HUES48 (cell line): ENCODE measurements at regions not wholly inside any gene's neighbourhood (a gene's known extent, or its start where the extent isn't known, plus 50 kb on each side); places are given as distances from the start of the nearest gene placed in this dataset.

ENCODE experiments used
- H3K27ac ChIP-seq: one replicate; pipeline ENCODE4 v1.7.0; 2013; ENCODE audit warnings: low read depth, low read length, inconsistent platforms
- H3K27me3 ChIP-seq: 2 replicates; pipeline ENCODE4 v1.6.1; 2013; ENCODE audit warnings: mild to moderate bottlenecking, low read length; ENCODE audit not compliant: control insufficient read depth, insufficient read depth
- H3K36me3 ChIP-seq: 2 replicates; pipeline ENCODE4 v1.6.1; 2013; ENCODE audit warnings: low read length; ENCODE audit not compliant: control insufficient read depth, insufficient read depth
- H3K4me1 ChIP-seq: 2 replicates; pipeline ENCODE4 v1.6.1; 2013; ENCODE audit warnings: mild to moderate bottlenecking, low read length; ENCODE audit not compliant: control insufficient read depth, insufficient read depth
- H3K4me3 ChIP-seq: 2 replicates; pipeline ENCODE4 v1.5.1; 2013; ENCODE audit warnings: mild to moderate bottlenecking, low read depth, low read length
- H3K9ac ChIP-seq: 2 replicates; pipeline ENCODE4 v1.6.1; 2013; ENCODE audit warnings: mild to moderate bottlenecking, low read depth, low read length, moderate library complexity
- H3K9me3 ChIP-seq: 2 replicates; pipeline ENCODE4 v1.6.1; 2013; ENCODE audit warnings: low read length; ENCODE audit not compliant: control insufficient read depth, insufficient read depth

GRCh38 chr10:128494665-128495064, 368.4 kb upstream of the MKI67 start:
- Histone ChIP-seq H3K4me3 (no peak overlapping the region), H3K27ac (no peak overlapping the region), H3K9me3 (no peaks in the 10 kb centered on the region), H3K9ac (no peak overlapping the region), H3K36me3 (no peaks in the 10 kb centered on the region), H3K27me3 (no peaks in the 10 kb centered on the region), H3K4me1 (no peaks in the 10 kb centered on the region)

GRCh38 chr10:128497660-128498377, 371.6 kb upstream of the MKI67 start:
- Histone ChIP-seq H3K36me3 (no peaks in the 10 kb centered on the region), H3K4me1 (no peaks in the 10 kb centered on the region), H3K4me3 (no peak overlapping the region), H3K27me3 (no peaks in the 10 kb centered on the region), H3K9ac (no peak overlapping the region), H3K9me3 (no peaks in the 10 kb centered on the region), H3K27ac (no peak overlapping the region)

- Histone ChIP-seq H3K9me3 (no peaks in the 10 kb centered on the region), H3K27ac (no peak overlapping the region), H3K4me1 (no peaks in the 10 kb centered on the region), H3K9ac (no peak overlapping the region), H3K27me3 (no peaks in the 10 kb centered on the region), H3K36me3 (no peaks in the 10 kb centered on the region), H3K4me3 (no peak overlapping the region)
Observed at GRCh38 chr10:128498378-128498730, 372.1 kb upstream of the MKI67 start.

GRCh38 chr10:128498746-128499145, 372.5 kb upstream of the MKI67 start:
- H3K4me3 ChIP-seq: no peak overlapping the region

GRCh38 chr10:128499486-128499885, 373.3 kb upstream of the MKI67 start:
- Histone ChIP-seq H3K9ac (no peak overlapping the region), H3K27me3 (no peaks in the 10 kb centered on the region), H3K4me1 (no peaks in the 10 kb centered on the region), H3K4me3 (no peak overlapping the region), H3K36me3 (no peaks in the 10 kb centered on the region), H3K9me3 (no peaks in the 10 kb centered on the region), H3K27ac (no peak overlapping the region)

More at GRCh38 chr10:128498746-128499145, 372.5 kb upstream of the MKI67 start:
- Histone ChIP-seq H3K36me3 (no peaks in the 10 kb centered on the region), H3K9me3 (no peaks in the 10 kb centered on the region), H3K27me3 (no peaks in the 10 kb centered on the region), H3K27ac (no peak overlapping the region), H3K9ac (no peak overlapping the region), H3K4me1 (no peaks in the 10 kb centered on the region)

- no peak overlapping the region for H3K9ac ChIP-seq
- no peaks in the 10 kb centered on the region for H3K27me3 ChIP-seq
Observed at GRCh38 chr10:128499956-128500355, 373.7 kb upstream of the MKI67 start.

GRCh38 chr10:128500642-128501041, 374.4 kb upstream of the MKI67 start:
- no peaks in the 10 kb centered on the region for H3K9me3 ChIP-seq
- H3K4me1 ChIP-seq: peaks cover 6% of the 10 kb centered on the region; the same call in 1 of the 2 replicates
- H3K9ac ChIP-seq: no peak overlapping the region
- H3K36me3 ChIP-seq: no peaks in the 10 kb centered on the region
- no peak overlapping the region for H3K4me3 ChIP-seq
- no peak overlapping the region for H3K27ac ChIP-seq
- H3K27me3 ChIP-seq: no peaks in the 10 kb centered on the region

More at GRCh38 chr10:128499956-128500355, 373.7 kb upstream of the MKI67 start:
- no peak overlapping the region for H3K27ac ChIP-seq
- no peaks in the 10 kb centered on the region for H3K4me1 ChIP-seq
- H3K36me3 ChIP-seq: no peaks in the 10 kb centered on the region
- no peak overlapping the region for H3K4me3 ChIP-seq
- no peaks in the 10 kb centered on the region for H3K9me3 ChIP-seq

- Histone ChIP-seq H3K27ac (no peak overlapping the region), H3K9ac (no peak overlapping the region), H3K4me1 (peaks cover 11% of the 10 kb centered on the region; the same call in 1 of the 2 replicates), H3K36me3 (no peaks in the 10 kb centered on the region), H3K27me3 (peaks cover 4% of the 10 kb centered on the region; the same call in 1 of the 2 replicates), H3K9me3 (no peaks in the 10 kb centered on the region), H3K4me3 (no peak overlapping the region)
Observed at GRCh38 chr10:128505346-128505745, 379.1 kb upstream of the MKI67 start.

GRCh38 chr10:128506423-128506822, 380.2 kb upstream of the MKI67 start:
- no peaks in the 10 kb centered on the region for H3K9me3 ChIP-seq
- H3K4me1 ChIP-seq: peaks cover 11% of the 10 kb centered on the region; the same call in 1 of the 2 replicates
- no peaks in the 10 kb centered on the region for H3K36me3 ChIP-seq
- no peak overlapping the region for H3K4me3 ChIP-seq
- H3K9ac ChIP-seq: no peak overlapping the region
- no peak overlapping the region for H3K27ac ChIP-seq
- peaks cover 4% of the 10 kb centered on the region; the same call in 1 of the 2 replicates for H3K27me3 ChIP-seq

GRCh38 chr10:128507066-128507465, 380.8 kb upstream of the MKI67 start:
- H3K4me3 ChIP-seq: no peak overlapping the region
- H3K27me3 ChIP-seq: peaks cover 4% of the 10 kb centered on the region; the same call in 1 of the 2 replicates
- H3K9me3 ChIP-seq: no peaks in the 10 kb centered on the region
- H3K9ac ChIP-seq: no peak overlapping the region
- peaks cover 11% of the 10 kb centered on the region; the same call in 1 of the 2 replicates for H3K4me1 ChIP-seq
- no peaks in the 10 kb centered on the region for H3K36me3 ChIP-seq
- no peak overlapping the region for H3K27ac ChIP-seq

GRCh38 chr10:128511284-128511683, 385.1 kb upstream of the MKI67 start:
- Histone ChIP-seq H3K9ac (no peak overlapping the region), H3K36me3 (no peaks in the 10 kb centered on the region), H3K27ac (no peak overlapping the region), H3K4me1 (0 out of 2 replicates have a peak, but pooled peaks cover under 1% of the 10 kb centered on the region), H3K9me3 (no peaks in the 10 kb centered on the region), H3K27me3 (peaks cover 4% of the 10 kb centered on the region; the same call in 1 of the 2 replicates), H3K4me3 (no peak overlapping the region)
